Naive B cell (primary cell): ENCODE measurements at regions not wholly inside any gene's neighbourhood (a gene's known extent, or its start where the extent isn't known, plus 50 kb on each side); places are given as distances from the start of the nearest gene placed in this dataset.

Experiments
- ATAC-seq, 2 donors: fragments of 150-1000 bp; cut with Tn5 transposase; 2 replicates each; pipeline ENCODE4 v1.10.0; 2021; ENCODE audit warnings: low read depth in 2 of 2, mild to moderate bottlenecking in 2 of 2, moderate library complexity in 2 of 2
- DNase-seq: peaks from one replicate; pipeline ENCODE4 v3.0.0; 2022
- H3K27ac Mint-ChIP-seq, 6 donors: one replicate each; pipeline ENCODE4 v1.8.0; 2020 to 2022; ENCODE audit warnings: mild to moderate bottlenecking in 6 of 6, mixed read lengths in 6 of 6, moderate library complexity in 5 of 6, inconsistent platforms in 2 of 6
- H3K27me3 Mint-ChIP-seq, 3 donors: one replicate each; pipeline ENCODE4 v1.8.0; 2021 to 2022; ENCODE audit warnings: mixed read lengths in 3 of 3, mild to moderate bottlenecking in 1 of 3
- H3K36me3 Mint-ChIP-seq, 2 donors: one replicate each; pipeline ENCODE4 v1.8.0; 2020 to 2022; ENCODE audit warnings: mixed read lengths in 2 of 2, inconsistent platforms in 1 of 2, mild to moderate bottlenecking in 1 of 2
- H3K4me1 Mint-ChIP-seq, 3 donors: one replicate each; pipeline ENCODE4 v1.8.0; 2020 to 2022; ENCODE audit warnings: mixed read lengths in 3 of 3, inconsistent platforms in 1 of 3, mild to moderate bottlenecking in 1 of 3, moderate library complexity in 1 of 3
- H3K4me3 Mint-ChIP-seq, 8 donors: one replicate each; pipeline ENCODE4 v1.8.0; 2020 to 2022; ENCODE audit warnings: mild to moderate bottlenecking in 8 of 8, mixed read lengths in 8 of 8, moderate library complexity in 8 of 8, inconsistent platforms in 2 of 8
- H3K9me3 Mint-ChIP-seq, 7 donors: one replicate each; pipeline ENCODE4 v1.8.0; 2020 to 2022; ENCODE audit warnings: mixed read lengths in 7 of 7, mild to moderate bottlenecking in 5 of 7, inconsistent platforms in 2 of 7, moderate library complexity in 1 of 7

DNA sequence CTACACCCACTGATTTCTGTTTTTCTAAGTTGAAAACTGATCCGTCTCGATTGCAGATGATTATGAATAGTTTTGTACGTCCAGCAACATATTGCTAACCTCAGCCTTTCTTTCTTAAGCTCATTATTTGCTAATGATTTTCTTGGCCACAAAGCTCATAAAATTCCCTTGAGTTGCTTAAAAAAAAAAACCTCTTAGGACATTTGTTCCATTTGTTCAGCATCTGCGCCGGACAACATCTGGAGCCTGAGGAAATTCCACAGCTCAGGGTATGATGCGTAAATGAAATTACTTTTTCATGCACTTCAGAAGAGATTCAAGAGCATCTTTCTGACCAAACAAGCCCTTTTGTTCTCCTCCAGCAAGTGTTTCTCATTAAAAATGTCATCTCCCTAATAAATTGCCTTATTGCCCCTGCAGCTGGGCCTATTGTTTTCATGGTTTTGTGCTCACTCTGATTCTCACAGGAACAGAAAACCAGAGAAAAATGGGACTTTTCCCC is 249.1 kb upstream of the MCTP2 start:
- H3K36me3 Mint-ChIP-seq: no peaks in the 10 kb centered on the region
- peaks cover 0 to 4% (median 0%) of the 10 kb centered on the region in 3 donors for H3K4me1 Mint-ChIP-seq
- ATAC-seq (no peak), DNase-seq (no peak)
- H3K27me3 Mint-ChIP-seq: peaks cover 13 to 21% (median 20%) of the 10 kb centered on the region in 3 donors
- no peak overlapping the region for H3K4me3 Mint-ChIP-seq
- peaks cover 0 to 3% (median 0%) of the 10 kb centered on the region in 7 donors for H3K9me3 Mint-ChIP-seq
- H3K27ac Mint-ChIP-seq: no peak overlapping the region

DNA sequence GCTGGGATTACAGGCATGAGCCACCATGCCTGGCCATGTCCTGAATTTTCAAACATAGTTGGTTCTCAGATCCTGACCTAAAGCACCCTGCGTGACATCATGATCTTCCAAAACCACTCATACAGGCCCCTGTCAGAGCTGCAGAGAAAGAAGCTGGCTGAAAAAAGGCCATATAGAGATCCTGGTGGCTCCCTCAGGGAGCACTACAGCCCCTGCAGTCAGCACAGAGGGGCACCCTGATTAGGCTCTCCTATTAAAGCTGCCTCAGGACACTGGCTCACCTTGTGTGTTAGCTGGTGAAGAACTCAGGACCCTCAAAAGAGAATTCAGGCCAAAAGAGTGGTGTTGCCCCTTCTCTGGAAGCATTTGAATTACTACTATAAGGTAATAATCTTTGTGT is 249.7 kb upstream of the MCTP2 start:
- Mint-ChIP-seq H3K27me3 (peaks cover 13 to 21% (median 20%) of the 10 kb centered on the region in 3 donors), H3K36me3 (no peaks in the 10 kb centered on the region), H3K9me3 (peaks cover 0 to 3% (median 0%) of the 10 kb centered on the region in 7 donors), H3K27ac (no peak overlapping the region), H3K4me3 (no peak overlapping the region), H3K4me1 (peaks cover 0 to 4% (median 0%) of the 10 kb centered on the region in 3 donors)
- DNase-seq: no peak
- ATAC-seq: no peak

DNA sequence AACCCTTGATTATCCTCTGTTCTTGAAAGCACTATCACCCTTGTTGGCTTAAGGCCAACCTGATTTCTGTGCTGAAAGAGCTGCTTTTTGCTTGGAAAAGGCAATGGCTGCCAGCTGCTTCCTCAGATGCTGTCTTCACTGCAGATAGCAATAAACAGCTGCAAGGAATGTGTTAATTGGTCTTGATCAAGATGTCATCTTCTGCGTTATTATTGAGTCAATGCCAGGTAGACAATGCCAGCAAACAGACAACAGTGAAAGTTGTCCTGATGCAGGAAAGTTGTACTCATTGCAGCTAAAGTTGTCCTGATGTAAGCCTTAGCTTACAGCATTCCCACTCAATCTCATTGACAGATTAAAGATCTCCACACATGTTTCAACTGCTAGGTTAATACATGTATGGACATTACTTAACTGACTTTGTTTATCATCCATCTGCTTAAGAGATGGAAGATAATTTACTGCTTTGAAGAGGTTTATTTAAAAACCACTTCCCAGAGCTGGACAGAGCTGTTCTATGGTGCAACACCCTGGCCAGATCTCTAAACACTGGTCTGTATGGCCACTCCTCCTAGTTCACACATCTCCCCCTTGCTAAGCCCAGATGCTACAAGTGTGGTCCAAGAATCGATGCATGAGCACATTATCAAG is 251.0 kb upstream of the MCTP2 start:
- Mint-ChIP-seq H3K27ac (no peak overlapping the region), H3K36me3 (no peaks in the 10 kb centered on the region), H3K27me3 (peaks cover 12 to 15% (median 14%) of the 10 kb centered on the region in 3 donors), H3K9me3 (peaks cover 0 to 3% (median 0%) of the 10 kb centered on the region in 7 donors), H3K4me1 (peaks cover 0 to 4% (median 0%) of the 10 kb centered on the region in 3 donors), H3K4me3 (no peak overlapping the region)
- no peak for ATAC-seq
- no peak for DNase-seq

DNA sequence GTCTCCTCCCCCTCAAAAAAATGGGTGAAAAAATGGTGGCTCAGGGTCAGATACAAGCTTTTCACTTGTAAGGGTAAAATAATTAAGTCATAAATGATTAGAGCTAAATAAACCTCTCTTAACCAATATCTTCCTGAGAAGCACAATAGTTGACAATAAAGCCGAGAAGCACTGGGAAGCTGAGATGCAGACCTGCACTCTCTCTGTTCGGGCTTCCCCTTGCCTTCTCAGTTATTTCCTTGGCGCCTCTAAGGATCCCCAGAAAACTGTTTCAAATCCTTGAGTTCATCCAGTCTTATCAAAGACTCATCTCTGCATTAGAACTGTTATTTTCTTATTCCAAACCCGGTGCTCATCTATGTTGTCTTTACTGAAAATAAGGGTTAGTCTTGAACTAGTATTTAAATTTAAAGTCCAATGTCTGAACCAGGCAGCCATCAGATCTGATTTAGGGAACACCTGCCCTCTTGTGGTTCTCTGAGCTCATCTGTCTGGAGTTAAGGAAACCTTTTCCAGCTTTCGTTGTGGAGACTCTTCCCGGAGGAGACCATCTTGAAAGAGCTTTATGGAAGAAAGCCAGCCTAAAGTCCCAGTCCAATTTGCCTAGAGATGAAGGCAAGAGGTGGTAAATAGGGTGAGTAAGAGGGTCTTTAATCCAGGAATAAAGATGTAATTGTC is 256.4 kb upstream of the MCTP2 start:
- H3K27me3 Mint-ChIP-seq: peaks cover 0 to 3% (median 0%) of the 10 kb centered on the region in 3 donors

DNA sequence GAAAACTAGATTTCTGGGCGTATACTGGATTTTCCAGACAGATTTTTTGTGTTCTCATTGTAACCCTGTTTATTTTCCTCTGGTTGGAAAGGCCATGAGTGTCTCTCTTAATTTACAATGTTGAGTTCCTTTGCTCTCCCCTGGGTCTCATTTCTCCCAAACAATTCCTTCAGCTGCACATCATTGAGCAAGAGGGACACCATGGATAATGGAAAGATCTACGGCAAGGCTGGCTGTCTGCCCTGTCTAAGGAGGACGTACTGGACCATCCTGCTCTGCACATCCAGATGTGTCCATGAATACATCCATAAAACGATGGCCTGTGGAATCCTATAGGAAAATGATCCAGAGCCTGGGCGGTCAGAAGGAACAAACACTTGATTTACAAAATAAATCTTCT is 258.1 kb upstream of the MCTP2 start:
- no peaks in the 10 kb centered on the region for H3K9me3 Mint-ChIP-seq
- DNase-seq (no peak), ATAC-seq (no peak)
- H3K27me3 Mint-ChIP-seq: peaks cover 0 to 3% (median 0%) of the 10 kb centered on the region in 3 donors
- no peaks in the 10 kb centered on the region for H3K4me1 Mint-ChIP-seq
- no peaks in the 10 kb centered on the region for H3K36me3 Mint-ChIP-seq
- H3K4me3 Mint-ChIP-seq: no peak overlapping the region
- H3K27ac Mint-ChIP-seq: no peak overlapping the region

More for the DNA sequence above, 256.4 kb upstream of the MCTP2 start:
- H3K4me3 Mint-ChIP-seq: no peak overlapping the region
- no peaks in the 10 kb centered on the region for H3K9me3 Mint-ChIP-seq
- DNase-seq (no peak), ATAC-seq (no peak)
- H3K4me1 Mint-ChIP-seq: no peaks in the 10 kb centered on the region
- no peaks in the 10 kb centered on the region for H3K36me3 Mint-ChIP-seq
- H3K27ac Mint-ChIP-seq: no peak overlapping the region

DNA sequence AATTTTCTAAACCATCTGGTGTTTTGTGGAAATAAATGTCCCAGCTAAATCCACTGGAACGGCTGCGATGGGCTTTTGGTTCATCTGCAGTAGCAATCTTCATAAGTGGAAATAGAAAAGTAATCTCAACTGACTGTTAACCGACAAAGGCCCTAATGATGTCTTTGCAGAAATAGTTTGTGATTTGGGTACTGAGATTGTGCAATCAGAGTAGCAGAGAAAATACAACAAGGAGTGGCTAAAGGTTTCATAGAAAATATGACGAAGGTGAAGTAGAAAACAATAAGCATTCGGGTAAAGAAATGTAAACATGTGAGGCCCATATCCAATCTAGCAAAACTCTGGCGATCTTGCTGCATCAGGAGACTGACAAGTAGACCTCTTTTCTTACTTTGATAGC is 262.6 kb upstream of the MCTP2 start:
- Mint-ChIP-seq H3K4me1 (no peaks in the 10 kb centered on the region), H3K9me3 (peaks cover 0 to 3% (median 0%) of the 10 kb centered on the region in 7 donors), H3K27me3 (peaks cover 0 to 8% (median 6%) of the 10 kb centered on the region in 3 donors), H3K36me3 (no peaks in the 10 kb centered on the region), H3K4me3 (no peak overlapping the region), H3K27ac (no peak overlapping the region)
- DNase-seq (no peak), ATAC-seq (no peak)

DNA sequence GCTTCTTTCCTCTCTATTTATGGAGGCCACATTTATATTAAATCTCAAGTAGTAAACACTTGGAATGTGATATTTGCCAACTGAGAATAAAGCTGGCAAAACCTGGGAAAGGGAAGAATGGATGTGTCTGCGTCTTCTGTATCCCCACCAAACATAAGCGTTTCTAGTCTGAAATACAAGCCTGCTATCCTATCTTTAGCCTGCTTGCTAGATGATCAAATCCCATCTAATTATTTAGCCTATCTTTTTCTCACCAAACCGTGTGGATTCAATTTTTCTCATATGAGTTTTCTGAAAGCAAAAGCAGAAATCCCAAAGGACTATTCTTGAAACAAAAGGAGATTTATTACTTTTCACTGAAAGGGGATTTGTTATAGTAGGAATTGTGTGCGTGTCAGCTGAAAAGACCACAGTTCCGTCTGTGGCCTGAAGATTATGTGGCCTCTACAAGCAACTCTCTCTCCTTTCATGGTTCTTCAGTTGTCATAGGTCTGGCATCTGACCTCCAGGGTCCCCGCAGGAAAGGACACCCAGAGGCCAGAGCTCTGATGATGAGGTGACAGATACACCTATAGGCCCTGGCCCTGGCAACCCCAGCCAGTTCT is 266.0 kb upstream of the MCTP2 start:
- Mint-ChIP-seq H3K4me1 (no peaks in the 10 kb centered on the region), H3K36me3 (no peaks in the 10 kb centered on the region), H3K27me3 (peaks cover 0 to 21% (median 6%) of the 10 kb centered on the region in 3 donors), H3K9me3 (peaks cover 0 to 3% (median 0%) of the 10 kb centered on the region in 7 donors), H3K4me3 (no peak overlapping the region), H3K27ac (no peak overlapping the region)
- ATAC-seq (no peak), DNase-seq (no peak)

DNA sequence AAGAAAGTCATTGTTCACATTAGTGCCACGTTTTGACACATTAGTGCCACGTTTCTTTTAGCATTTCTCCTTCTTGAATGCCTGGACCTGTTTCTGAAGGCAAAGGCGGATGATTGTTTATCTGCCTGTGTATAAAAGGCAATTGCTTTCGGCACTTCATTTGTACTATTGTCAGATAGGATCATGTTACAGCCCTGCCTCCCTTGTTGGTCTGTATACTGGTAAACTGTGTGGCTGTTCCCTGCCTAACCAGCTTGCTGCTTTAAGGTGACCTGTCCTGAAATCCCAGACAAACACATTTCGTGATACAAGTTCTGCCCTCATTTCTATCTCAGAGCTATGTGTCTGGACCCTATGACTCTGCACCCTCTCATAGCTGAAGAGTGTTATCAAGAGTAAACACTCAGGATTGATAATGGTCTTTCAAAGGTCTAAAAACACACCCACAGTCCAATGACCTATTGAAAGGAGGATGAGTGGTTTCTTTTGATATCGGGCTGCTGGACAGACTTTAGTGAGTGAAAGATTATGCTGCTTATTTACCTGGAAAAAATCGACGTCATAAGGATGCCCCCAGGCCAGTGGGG is 276.3 kb upstream of the MCTP2 start:
- no peak overlapping the region for H3K4me3 Mint-ChIP-seq
- no peaks in the 10 kb centered on the region for H3K9me3 Mint-ChIP-seq
- H3K36me3 Mint-ChIP-seq: no peaks in the 10 kb centered on the region
- H3K27ac Mint-ChIP-seq: no peak overlapping the region
- peaks cover 0 to 16% (median 3%) of the 10 kb centered on the region in 3 donors for H3K27me3 Mint-ChIP-seq
- no peak for DNase-seq
- no peaks in the 10 kb centered on the region for H3K4me1 Mint-ChIP-seq
- ATAC-seq: no peak

DNA sequence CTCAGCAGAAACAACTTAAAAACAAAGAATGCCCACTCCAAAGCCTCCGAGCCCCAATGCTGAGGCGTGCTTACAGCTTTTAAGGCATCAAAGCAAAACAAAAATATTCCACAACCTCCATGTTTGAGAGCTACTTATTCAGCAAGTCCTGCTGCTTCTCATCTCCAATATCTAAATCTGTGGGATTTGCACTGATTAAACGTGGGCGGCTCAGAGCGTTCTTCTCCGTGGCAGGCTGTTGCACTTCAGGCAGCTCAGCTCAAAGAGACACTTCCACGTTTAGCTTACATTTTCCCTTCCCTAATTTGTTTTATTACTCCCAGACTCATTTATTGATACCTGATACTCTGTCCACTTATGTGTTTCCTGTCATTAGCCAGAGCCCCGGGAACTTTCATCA is 282.6 kb upstream of the MCTP2 start:
- H3K9me3 Mint-ChIP-seq: peaks cover 0 to 9% (median 0%) of the 10 kb centered on the region in 7 donors
- no peak overlapping the region for H3K4me3 Mint-ChIP-seq
- DNase-seq: no peak
- H3K27me3 Mint-ChIP-seq: peaks cover 6 to 8% (median 7%) of the 10 kb centered on the region in 3 donors
- ATAC-seq: no peak
- no peak overlapping the region for H3K27ac Mint-ChIP-seq
- H3K4me1 Mint-ChIP-seq: no peaks in the 10 kb centered on the region
- no peaks in the 10 kb centered on the region for H3K36me3 Mint-ChIP-seq

DNA sequence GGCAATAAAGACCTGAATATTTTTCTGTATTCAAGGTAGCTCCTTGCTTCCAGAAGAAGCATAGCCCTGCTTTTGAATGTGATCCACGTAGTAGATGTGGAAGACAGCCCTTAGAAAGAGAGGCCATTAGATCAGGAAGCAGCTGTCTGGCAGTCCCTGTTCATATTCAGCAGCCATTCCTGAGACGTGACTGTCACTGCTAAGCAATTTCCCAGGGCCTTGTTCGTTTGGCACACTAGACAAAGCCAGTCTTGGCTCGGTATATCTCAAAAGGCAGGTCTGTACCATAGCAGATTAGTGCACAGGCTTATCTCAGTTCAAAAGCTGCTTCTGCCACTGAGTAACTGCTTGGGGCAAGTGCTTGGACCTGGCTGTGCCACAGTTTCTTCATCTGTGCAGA is 287.8 kb upstream of the MCTP2 start:
- H3K27me3 Mint-ChIP-seq: peaks cover 0 to 11% (median 6%) of the 10 kb centered on the region in 3 donors
- H3K4me1 Mint-ChIP-seq: no peaks in the 10 kb centered on the region
- no peaks in the 10 kb centered on the region for H3K36me3 Mint-ChIP-seq
- H3K4me3 Mint-ChIP-seq: no peak overlapping the region
- no peak overlapping the region for H3K27ac Mint-ChIP-seq
- peaks cover 0 to 9% (median 0%) of the 10 kb centered on the region in 7 donors for H3K9me3 Mint-ChIP-seq
- DNase-seq (no peak), ATAC-seq (no peak)

DNA sequence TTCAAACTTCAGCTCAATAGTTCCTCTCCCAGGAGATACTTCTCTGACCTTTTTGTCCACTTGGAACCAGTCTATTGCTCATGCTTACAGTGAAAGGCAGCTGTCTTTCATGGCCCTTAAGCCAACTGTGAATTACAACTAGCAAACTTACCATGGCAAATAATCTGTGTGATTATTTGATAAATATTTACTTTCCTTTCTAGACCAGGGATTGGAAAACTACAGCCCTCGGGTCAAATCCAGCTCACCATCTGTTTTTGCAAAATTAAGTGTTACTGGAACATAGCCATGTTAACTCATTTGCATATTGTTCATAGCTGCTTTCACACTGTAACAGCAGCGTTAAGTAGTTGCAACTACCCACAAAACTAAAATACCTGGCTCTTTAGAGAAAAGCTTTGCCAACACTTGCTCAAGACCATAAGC is 289.1 kb upstream of the MCTP2 start:
- DNase-seq: no peak
- Mint-ChIP-seq H3K9me3 (peaks cover 0 to 9% (median 0%) of the 10 kb centered on the region in 7 donors), H3K36me3 (no peaks in the 10 kb centered on the region), H3K27ac (no peak overlapping the region), H3K4me1 (no peaks in the 10 kb centered on the region), H3K4me3 (no peak overlapping the region), H3K27me3 (peaks cover 0 to 11% (median 6%) of the 10 kb centered on the region in 3 donors)
- no peak for ATAC-seq

DNA sequence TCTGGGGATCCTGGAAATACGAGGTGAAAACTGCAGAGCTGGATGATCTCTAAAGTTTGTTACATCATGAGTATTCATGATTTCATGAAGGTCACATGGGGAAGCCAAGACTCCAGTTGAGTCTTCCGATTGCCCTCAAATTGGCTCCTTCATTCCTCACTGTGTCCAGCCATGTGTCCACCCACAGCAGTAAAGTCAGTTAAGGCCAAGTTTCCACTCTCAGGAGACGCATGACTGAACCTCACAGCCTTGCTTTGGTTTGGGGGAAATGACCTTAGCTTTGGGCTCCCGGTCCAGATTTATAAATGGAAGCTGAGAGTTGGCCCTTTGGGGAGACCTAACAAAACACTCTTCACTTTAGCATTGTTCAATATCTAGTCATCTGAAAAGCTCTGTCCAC is 289.7 kb upstream of the MCTP2 start:
- DNase-seq (no peak), ATAC-seq (no peak)
- Mint-ChIP-seq H3K36me3 (no peaks in the 10 kb centered on the region), H3K4me3 (no peak overlapping the region), H3K4me1 (no peaks in the 10 kb centered on the region), H3K9me3 (peaks cover 0 to 6% (median 0%) of the 10 kb centered on the region in 7 donors), H3K27ac (no peak overlapping the region), H3K27me3 (peaks cover 0 to 11% (median 3%) of the 10 kb centered on the region in 3 donors)

DNA sequence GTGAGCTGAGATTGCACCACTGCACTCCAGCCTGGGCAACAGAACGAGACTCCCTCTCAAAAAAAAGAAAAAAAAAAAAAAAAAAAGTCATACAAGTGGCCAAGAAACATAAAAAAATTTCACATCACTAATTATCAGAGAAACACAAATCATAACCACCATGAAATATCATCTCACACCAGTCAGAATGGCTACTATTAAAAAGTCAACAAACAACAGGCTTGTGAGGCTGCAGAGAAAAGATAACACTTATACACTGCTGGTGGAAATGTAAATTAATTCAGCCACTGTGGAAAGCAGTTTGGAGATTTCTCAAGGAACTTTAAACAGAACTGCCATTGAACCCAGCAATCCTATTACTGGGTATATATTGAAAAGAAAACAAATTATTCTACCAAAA is 291.1 kb upstream of the MCTP2 start:
- Mint-ChIP-seq H3K9me3 (peaks cover 0 to 4% (median 0%) of the 10 kb centered on the region in 7 donors), H3K27ac (no peak overlapping the region), H3K36me3 (no peaks in the 10 kb centered on the region), H3K27me3 (peaks cover 0 to 11% (median 0%) of the 10 kb centered on the region in 3 donors), H3K4me3 (no peak overlapping the region), H3K4me1 (no peaks in the 10 kb centered on the region)
- DNase-seq (no peak), ATAC-seq (no peak)
